ENCODE measurements at regions not wholly inside any gene's neighbourhood (a gene's known extent, or its start where the extent isn't known, plus 50 kb on each side); places are given as distances from the start of the nearest gene placed in this dataset.
"Not testable (repeated sequence)": the region's sequence is repeated elsewhere in the genome, so short reads cannot be mapped to it uniquely, and the experiment has no call there.

GRCh38 chr16:29154676-29155121 is 169.8 kb downstream of the LAT start:
- TF ChIP-seq POLR2A (IDR thresholded peaks at IDR 0.05; ENCODE audit: extremely low read depth, insufficient read length) (no peak), MAX (IDR thresholded peaks at IDR 0.05; ENCODE audit: low read depth, low read length) (no peak), MYC (IDR thresholded peaks at IDR 0.05; ENCODE audit: low read depth, low read length) (no peak), CTCF (IDR thresholded peaks at IDR 0.05; ENCODE audit: low read depth, low read length) (no peak)
- DNase-seq (ENCODE audit: low read depth): no peak

GRCh38 chr16:29154088-29154487 is 169.2 kb downstream of the LAT start:
- H3K4me3 ChIP-seq (ENCODE audit: low read depth, low read length): no peak overlapping the region
- no peak for DNase-seq (ENCODE audit: low read depth)
- TF ChIP-seq POLR2A (IDR thresholded peaks at IDR 0.05; ENCODE audit: extremely low read depth, insufficient read length) (no peak), MAX (IDR thresholded peaks at IDR 0.05; ENCODE audit: low read depth, low read length) (no peak), CTCF (IDR thresholded peaks at IDR 0.05; ENCODE audit: low read depth, low read length) (no peak), MYC (IDR thresholded peaks at IDR 0.05; ENCODE audit: low read depth, low read length) (no peak)

More at GRCh38 chr16:29154676-29155121, 169.8 kb downstream of the LAT start:
- H3K4me3 ChIP-seq (ENCODE audit: low read depth, low read length): no peak overlapping the region

- H3K4me3 ChIP-seq (ENCODE audit: low read depth, low read length); DNase-seq (ENCODE audit: low read depth): not testable (repeated sequence)
These were observed 168.5 kb downstream of the LAT start for GRCh38 chr16:29153307-29153706.

GRCh38 chr16:29152544-29153031 is 167.7 kb downstream of the LAT start:
- DNase-seq (ENCODE audit: low read depth); H3K4me3 ChIP-seq (ENCODE audit: low read depth, low read length): not testable (repeated sequence)

GRCh38 chr16:29151317-29151716 is 166.5 kb downstream of the LAT start:
- TF ChIP-seq MYC (IDR thresholded peaks at IDR 0.05; ENCODE audit: low read depth, low read length): no peak
- TF ChIP-seq CTCF (IDR thresholded peaks at IDR 0.05; ENCODE audit: low read depth, low read length): no peak
- TF ChIP-seq POLR2A (IDR thresholded peaks at IDR 0.05; ENCODE audit: extremely low read depth, insufficient read length): no peak
- TF ChIP-seq MAX (IDR thresholded peaks at IDR 0.05; ENCODE audit: low read depth, low read length): no peak
- DNase-seq (ENCODE audit: low read depth): no peak

GRCh38 chr16:29149912-29150311 is 165.1 kb downstream of the LAT start:
- not testable (repeated sequence) for DNase-seq (ENCODE audit: low read depth)

More at GRCh38 chr16:29151317-29151716, 166.5 kb downstream of the LAT start:
- no peak overlapping the region for H3K4me3 ChIP-seq (ENCODE audit: low read depth, low read length)

GRCh38 chr16:29148867-29149272 is 164.0 kb downstream of the LAT start:
- no peak overlapping the region for H3K4me3 ChIP-seq (ENCODE audit: low read depth, low read length)
- no peak for DNase-seq (ENCODE audit: low read depth)
- TF ChIP-seq MYC (IDR thresholded peaks at IDR 0.05; ENCODE audit: low read depth, low read length) (no peak), CTCF (IDR thresholded peaks at IDR 0.05; ENCODE audit: low read depth, low read length) (no peak), POLR2A (IDR thresholded peaks at IDR 0.05; ENCODE audit: extremely low read depth, insufficient read length) (no peak), MAX (IDR thresholded peaks at IDR 0.05; ENCODE audit: low read depth, low read length) (no peak)

More at GRCh38 chr16:29149912-29150311, 165.1 kb downstream of the LAT start:
- H3K4me3 ChIP-seq (ENCODE audit: low read depth, low read length): not testable (repeated sequence)
